GM19328 (cell line): ENCODE measurements at regions not wholly inside any gene's neighbourhood (a gene's known extent, or its start where the extent isn't known, plus 50 kb on each side); places are given as distances from the start of the nearest gene placed in this dataset.
"Not testable (repeated sequence)": the region's sequence is repeated elsewhere in the genome, so short reads cannot be mapped to it uniquely, and the experiment has no call there.

Source experiments
- ATAC-seq: cut with Tn5 transposase; IDR thresholded peaks from one replicate; pipeline ENCODE4 v1.9.1; 2021; ENCODE audit warnings: mild to moderate bottlenecking, moderate library complexity; ENCODE audit not compliant: unreplicated experiment

DNA sequence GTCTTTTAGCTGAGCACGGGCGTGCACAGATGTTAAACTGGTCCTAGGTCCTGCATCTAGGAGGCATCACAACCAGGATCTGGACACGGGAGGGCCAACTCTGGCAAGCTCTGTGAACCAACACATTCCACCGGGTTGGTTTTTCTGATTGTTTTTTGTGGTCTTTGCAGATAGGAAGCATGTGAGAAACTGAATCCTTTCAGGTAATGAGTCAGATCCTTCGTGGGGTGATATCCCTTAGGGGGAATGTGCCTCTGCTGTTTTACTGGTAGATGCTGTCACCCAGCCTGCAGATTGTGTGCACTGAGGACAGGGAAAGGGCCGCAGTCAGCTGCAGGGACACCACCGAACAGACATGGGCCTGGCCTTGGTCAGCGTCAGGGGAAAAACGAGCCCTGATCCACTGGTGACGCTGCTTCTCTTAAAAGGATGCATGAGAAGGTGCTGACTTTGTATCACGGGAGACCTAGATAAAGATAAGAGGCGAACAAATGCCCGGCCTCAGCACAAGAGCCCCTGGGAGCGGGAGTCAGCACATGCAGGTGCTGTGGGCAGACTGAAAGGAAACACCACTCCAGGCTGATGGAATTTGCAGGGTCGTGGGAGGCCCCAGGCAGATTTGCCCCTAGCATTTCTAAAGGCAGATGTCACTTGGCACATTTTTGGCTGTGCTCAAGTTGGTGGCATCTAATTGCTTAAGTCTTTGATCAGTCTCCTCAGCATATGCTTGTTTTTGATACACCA is 51.1 kb downstream of the DOP1B start:
- ATAC-seq: no peak

GRCh38 chr21:36208326-36209013 is 51.8 kb downstream of the DOP1B start:
- no peak for ATAC-seq

DNA sequence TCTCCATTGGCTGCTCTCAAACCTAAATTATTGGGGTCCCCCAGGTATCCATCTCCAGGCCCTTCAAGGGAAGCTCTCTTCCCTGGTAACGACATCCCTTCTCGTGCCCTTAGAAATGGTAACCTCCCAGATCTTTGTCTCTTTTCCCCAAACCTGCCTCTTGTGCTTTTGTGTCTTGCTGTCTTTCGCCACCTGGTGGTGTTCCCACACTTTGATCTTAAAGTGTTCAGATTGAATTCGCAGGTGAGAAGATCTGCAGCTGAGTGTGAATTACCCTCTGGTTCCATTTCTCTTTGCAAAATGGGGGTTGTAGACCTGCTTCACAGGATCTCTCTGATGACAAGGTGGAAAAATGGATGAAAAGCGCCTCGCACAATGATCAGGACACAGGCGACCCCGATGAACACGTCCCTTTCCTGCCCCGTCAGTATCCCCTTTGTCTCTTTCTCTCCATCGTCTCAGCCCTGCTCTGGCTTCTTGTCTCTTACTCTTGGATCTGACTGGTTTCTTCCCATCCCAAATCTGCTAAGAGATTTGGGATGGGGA is 53.1 kb downstream of the DOP1B start:
- ATAC-seq: no peak

GRCh38 chr21:36210779-36211659 is 54.4 kb downstream of the DOP1B start:
- no peak for ATAC-seq

- ATAC-seq: no peak
Observed at GRCh38 chr21:36211660-36212512, 55.3 kb downstream of the DOP1B start.

- ATAC-seq: no peak
Observed at GRCh38 chr21:36212513-36212780, 55.8 kb downstream of the DOP1B start.

DNA sequence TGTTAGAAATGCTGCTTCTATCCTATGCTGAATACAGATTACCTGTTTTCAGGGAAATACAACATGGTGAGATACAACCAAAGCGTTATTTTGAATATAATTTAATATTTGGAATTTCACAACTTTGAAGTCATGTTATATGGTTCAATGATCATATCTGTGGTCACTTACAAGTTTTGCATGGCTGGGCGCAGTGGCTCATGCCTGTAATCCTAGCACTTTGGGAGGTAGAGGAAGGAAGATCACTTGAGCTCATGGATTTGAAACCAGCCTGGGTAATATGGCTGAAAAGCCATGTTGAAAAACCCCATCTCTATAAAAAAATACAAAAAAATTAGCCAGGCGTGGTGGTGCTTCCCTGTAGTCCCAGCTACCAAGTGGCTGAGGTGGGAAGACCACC is 57.9 kb downstream of the DOP1B start:
- no peak for ATAC-seq

DNA sequence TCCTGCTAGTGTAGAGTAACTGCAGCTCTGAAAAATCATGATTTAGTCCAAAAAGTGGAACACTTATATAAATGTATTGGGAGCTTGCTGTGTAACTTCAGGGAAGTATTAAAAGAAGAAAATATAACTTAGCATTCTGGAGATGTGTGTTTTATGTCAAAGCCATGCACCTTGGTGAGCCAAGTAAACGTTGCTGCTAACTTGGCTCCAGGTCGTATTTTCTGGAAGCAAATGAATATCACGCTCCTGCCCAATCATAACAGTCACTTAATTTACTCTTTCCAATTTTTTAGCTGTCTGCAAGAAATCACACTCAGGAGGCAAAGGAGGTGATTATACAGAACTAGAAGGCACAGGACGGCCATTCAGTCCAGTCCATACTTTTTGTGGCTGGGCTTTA is 61.1 kb downstream of the DOP1B start:
- no peak for ATAC-seq

DNA sequence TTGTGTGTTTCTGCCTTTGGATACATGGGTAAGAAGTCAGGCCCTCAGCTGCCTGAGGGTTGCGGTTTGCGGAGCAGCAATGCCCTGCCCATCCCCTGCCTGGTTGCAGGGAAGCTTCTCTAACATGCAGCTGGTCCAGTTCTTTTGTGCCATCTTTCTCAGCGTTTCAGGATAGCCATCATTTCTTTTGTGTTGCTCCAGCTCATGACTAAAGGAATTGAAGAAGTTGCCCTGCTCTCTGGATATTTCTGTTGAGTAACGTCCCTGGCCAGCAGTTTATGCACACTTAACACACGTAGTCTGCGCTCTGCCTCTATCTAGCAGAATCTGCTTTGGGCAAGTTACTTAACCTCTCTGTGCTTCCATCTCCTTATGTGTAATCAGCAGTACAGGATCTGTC is 62.1 kb downstream of the DOP1B start:
- ATAC-seq: no peak

DNA sequence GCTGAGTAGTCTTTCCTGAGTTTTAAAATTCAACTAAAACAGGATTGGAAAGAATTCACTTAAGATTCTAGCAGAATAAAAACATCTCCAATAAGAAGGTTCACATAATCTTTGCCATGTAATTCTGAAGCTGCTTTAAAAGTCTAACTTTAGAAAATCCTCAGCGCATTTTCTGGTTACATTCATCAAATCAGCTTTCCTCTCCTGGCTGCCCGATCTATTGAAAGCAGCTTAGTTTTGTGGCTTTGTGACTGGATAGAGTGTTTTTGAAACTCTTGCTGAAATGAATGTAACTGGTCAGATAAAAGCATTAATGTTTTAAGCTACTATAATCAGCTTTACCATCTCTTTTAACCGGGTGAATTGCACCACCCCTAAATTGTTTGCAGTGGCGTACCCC is 66.8 kb downstream of the DOP1B start:
- no peak for ATAC-seq

- no peak for ATAC-seq
Observed at GRCh38 chr21:36229181-36229580, 72.6 kb downstream of the DOP1B start.

- ATAC-seq: not testable (repeated sequence)
Observed at GRCh38 chr21:36231444-36231843, 74.8 kb downstream of the DOP1B start.

GRCh38 chr21:36232641-36233040 is 76.0 kb downstream of the DOP1B start:
- no peak for ATAC-seq

- ATAC-seq: no peak
Observed at GRCh38 chr21:36235058-36235582, 78.5 kb downstream of the DOP1B start.

DNA sequence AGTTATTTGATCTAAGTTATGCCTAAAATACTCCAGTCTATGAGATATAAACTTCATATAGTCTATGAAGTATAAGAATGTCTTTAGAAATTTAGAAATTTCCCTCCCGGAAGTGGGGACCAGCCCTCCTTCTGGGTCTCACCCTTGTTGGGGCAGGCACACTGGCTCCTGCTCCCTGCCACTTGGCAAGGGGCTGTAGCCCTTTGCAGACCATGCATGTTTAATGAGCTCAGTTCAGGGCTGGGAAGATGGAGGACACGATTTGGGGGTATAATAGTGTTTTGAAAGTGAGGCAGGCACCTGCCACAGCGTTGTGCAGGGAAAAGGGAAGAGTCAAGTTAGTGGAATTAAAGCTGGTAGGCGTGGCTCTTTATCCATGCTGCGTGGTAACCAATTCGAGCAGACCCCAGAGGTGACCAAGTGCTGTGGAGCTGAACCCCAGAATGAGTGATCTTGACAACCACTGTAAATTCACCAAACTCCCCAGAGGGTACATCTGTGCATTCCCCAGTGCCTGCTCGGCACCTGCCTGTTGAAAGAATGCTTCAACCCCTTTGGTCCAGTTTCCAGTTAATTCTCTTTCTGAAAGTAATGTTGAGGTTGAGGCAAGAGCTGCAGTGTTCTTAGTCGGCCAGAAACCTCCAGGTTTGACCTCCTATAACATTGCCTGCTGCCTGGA is 79.6 kb downstream of the DOP1B start:
- ATAC-seq: no peak

DNA sequence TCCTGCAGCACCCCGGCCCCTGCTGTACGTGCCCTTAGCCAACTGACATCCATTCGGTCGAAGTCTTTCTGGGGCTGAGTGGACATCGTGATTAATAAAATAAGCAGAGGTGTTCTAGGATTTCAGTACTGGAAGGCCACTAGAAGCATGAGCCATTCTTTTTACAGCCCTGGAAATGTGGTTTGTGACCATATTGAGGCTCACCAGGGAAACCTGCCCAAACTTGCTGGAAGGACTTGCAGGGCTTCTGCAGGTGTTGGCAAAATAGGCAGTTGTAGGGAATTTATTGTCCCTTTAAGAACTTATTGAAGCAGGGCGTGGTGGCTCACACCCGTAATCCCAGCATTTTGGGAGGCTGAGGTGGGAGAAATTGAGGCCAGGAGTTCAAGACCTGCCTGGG is 80.8 kb downstream of the DOP1B start:
- no peak for ATAC-seq

DNA sequence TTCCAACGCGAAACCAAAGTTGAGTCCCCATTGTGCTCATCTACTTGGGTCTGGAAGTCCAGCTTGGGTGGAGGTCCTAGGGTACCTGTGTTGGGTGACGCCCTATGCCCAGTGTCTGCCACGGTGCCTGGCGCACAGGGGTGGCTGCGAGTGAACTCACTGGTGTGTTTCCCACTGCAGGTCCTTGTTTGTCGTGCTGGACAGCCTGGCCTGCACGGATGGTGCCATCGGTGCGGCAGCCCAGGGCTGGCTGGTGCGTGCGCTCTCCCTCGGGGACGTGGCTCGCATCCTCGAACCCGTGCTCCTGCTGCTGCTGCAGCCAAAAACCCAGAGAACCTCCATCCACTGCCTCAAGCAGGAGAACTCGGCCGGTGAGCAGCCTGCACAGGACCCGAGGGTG is 80.4 kb upstream of the MORC3 start:
- no peak for ATAC-seq

DNA sequence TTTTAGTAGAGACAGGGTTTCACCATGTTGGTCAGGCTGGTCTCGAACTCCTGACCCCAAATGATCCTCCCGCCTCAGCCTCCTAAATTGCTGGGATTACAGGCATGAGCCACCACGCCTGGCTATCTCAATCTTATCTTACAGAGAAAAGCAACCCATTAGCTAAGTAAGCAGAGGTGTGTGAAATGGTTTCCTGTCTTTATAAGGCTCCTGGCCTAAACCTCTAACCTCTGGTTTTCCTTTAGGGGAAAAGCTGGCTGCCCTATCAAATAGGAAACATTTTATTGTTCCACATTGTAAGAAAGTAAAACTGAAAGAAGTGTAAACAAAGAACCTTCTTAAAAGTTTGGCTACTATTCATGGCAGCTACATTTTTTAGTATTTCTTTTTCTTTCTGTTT is 78.3 kb upstream of the MORC3 start:
- no peak for ATAC-seq

DNA sequence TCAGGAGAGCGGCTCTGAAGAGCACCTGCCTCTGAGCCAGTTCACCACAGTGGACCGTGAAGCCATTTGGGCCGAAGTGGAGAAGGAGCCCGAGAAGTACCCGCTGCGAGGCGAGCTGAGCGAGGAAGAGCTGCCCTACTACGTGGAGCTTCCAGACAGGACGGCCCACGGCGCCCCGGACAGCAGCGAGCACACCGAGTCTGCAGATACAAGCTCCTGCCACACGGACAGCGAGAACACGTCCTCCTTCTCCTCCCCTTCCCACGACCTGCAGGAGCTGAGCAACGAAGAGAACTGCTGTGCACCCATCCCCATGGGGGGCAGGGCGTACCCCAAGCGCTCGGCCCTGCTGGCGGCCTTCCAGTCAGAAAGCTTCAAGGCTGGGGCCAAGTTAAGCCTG is 74.9 kb upstream of the MORC3 start:
- no peak for ATAC-seq

- ATAC-seq: no peak
Observed at GRCh38 chr21:36245649-36246048, 74.3 kb upstream of the MORC3 start.
